HPDE6-E6E7 (cell line): ENCODE measurements at regions not wholly inside any gene's neighbourhood (a gene's known extent, or its start where the extent isn't known, plus 50 kb on each side); places are given as distances from the start of the nearest gene placed in this dataset.
"Not testable (repeated sequence)": the region's sequence is repeated elsewhere in the genome, so short reads cannot be mapped to it uniquely, and the experiment has no call there.

Source experiments
- DNase-seq: peaks from one replicate; pipeline ENCODE4 v3.0.0; 2011; ENCODE audit warnings: missing footprints; ENCODE audit errors: extremely low spot score

DNA sequence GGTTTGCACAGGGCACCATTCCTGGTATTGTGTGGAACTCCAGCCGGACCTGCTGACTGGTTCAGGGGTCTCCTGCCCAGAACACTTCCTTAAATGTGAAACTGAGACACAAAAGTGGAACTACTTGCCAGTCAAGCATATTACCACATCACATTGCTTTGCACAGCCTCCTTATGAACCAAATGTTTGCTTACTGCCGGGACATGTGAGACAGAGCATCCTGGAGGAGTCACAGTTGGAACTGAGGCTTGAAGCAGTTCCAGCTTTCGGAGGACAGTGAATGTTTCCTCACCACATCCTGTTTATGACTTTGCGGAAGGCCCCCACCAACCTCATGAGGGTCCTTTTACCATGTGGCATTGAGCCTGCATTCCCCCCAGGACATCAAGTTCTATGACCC, 105.8 kb upstream of the ARHGAP42 start:
- DNase-seq, result no peak

DNA sequence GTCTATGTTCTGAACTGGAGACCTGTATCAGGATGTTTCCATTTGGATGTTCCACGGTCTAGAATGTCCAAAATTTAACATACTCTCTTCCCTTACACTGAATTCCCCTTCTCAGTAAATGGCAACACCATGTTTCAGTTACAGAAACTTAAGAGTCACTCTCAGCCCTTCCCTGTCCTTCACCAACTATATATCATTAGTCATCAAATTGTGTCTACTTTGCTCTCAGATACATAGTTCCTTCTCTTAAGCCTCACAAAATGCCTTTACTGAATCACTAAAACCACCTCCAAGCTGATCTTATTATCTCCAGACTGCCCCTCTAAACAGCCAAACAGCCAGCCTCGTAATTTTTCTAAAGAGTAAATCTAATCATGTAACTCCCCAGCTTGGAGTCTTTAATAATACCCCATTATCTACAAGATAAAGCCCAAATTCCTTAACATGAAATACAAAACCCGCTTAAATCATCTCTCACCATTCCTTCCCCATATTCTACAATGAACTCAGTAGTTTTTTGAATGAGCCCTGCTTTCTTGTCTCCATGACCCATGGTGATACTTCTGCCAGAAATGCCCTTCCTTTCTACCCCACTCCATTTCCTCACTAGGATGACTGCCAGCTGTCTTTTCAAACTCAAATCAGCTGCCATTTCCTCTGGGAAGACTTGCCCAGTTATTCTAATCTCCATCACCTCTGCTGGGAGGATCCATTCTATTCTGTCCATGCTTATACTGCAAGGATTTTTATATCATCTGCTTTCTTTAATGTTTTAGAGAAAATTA, 102.7 kb upstream of the ARHGAP42 start:
- no peak for DNase-seq

GRCh38 chr11:100585728-100586127, 101.4 kb upstream of the ARHGAP42 start:
- DNase-seq, result no peak

DNA sequence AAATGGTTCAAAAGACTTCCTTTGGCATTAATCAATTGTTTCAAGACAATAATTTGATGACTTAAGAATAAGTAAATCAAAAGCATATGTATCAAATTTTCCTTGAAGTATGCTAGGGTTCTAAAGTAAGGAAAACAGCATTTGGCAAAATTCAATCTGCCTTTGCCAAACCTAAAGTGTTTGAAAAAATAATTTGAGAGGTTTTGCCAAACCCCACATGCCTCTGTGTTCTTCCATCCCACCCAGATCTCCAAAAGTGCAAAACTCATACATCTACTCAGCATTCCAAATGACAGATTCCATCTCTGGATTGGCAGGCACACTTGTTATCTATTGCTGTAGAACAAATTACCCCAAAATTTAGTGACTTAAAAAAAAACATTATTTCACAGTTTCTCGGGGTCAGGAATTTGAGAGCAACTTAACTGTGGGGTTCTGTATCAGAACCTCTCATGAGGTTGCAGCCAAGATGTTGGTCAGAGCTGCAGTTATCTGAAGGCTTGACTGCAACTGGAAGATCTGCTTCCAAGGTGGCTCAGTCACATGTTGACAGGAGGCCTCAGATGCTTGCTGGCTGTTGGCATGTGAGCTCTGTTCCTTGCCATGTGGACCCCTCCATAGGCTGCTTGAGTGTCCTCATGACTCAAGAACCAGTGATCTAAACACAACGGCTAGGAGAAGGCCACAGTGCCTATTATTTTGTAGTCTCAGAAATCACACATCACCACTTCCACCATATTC, 100.6 kb upstream of the ARHGAP42 start:
- no peak for DNase-seq

DNA sequence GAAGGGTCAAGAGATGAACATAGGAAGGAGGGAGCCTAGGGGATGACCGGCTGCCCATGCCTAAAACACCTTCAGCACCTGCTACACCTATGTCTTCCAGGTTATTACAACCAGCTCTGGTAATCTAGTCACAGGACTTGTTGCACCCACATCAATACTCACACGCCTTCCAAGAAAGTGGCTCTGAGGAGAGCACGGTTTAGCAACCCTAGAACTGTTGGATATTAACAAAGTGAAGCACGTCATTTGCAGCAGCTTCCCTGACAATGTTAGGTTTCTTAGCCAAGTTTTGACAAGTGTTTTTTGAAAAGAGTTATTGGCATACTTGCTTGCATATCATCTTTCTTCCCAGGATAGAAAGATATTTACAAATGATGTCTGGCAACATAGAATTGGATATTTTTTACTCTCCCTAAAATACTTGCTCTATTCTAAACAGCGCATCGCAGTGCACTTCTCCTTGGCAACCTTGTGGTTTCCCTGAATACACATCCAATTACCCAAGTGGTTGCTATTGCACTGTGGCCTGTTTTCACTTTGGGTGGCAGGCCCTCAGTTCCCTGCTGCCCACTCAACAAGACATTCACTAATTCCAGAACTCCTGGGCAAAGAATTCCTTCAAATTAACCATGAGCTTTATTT, 94.3 kb upstream of the ARHGAP42 start:
- no peak for DNase-seq

- DNase-seq, result no peak
Observed at GRCh38 chr11:100593291-100593690, 93.8 kb upstream of the ARHGAP42 start.

DNA sequence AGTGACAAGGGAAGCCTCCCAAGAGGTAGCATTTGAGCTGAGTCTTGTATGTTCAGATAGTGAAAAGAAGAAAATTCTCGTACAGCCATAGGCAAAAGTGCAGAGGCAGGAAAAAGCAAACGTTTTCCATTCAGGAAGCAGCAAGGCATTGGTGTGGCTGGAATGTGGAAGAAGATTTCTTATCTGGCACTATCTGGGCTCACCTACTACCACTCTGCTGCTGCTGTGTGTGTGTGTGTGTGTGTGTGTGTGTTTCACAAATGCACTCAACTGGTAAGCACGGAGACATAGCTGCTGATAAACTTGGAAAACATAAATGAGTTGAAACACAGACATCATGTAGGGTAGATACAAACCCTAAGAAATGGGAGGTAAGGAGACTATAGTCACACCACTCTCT, 92.8 kb upstream of the ARHGAP42 start:
- no peak for DNase-seq

DNA sequence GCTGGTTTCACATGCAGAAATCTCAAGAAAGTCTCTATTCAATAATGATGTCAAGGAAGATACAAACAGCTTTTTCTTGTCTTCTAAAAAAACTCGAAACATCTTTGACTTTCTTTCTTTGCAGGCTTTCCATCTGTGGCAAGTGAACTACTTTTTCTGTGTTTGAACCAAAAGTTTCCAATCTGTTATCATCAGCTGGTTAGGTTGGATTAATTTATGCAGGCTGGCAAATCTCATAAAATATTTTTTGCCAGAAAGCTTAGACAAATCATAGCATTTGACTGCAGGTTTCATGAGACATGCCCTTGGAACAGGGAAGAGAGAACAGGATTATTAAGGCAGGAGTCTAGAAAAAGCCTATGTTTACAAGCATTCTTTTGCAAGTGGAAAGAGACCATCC, 86.1 kb upstream of the ARHGAP42 start:
- DNase-seq, result no peak

DNA sequence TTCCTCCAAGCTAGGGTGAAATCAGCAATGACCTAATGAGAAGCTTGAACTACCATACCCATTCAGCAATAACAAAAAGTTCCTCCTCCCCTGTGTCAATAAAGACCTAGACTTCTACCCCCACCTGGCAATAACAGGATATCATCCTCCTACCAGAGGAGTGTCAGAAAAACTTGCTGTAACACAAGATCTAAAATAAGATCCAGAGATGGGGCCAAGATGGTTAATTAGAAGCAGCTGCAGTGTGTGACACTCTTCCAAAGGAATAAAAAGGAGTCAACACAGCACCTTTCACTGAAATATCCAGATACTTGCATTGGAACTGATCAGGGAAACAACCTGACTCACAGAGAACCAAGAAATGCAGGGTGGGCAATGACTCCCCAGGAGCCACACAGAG, 84.4 kb upstream of the ARHGAP42 start:
- no peak for DNase-seq

GRCh38 chr11:100607761-100608160, 79.3 kb upstream of the ARHGAP42 start:
- not testable (repeated sequence) for DNase-seq

DNA sequence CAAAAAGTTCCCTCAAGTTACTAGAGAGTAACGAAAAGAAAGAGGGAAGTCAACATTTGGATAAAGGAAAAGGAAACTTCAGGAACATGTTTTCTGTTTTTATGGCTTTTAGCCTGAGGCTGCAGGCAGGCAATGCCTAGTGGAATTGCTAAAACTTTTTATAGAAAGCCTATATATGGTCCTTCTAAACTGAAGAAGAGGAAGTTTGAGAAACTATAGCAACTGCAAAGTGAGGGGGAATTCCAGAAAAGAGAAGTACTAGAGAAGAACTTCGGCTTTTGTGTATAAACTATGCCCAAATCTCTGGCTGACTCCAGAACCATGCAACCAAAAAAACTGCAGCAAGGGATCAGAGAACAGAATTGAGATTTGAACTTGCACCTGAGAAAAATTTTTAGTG, 74.3 kb upstream of the ARHGAP42 start:
- DNase-seq, result no peak

DNA sequence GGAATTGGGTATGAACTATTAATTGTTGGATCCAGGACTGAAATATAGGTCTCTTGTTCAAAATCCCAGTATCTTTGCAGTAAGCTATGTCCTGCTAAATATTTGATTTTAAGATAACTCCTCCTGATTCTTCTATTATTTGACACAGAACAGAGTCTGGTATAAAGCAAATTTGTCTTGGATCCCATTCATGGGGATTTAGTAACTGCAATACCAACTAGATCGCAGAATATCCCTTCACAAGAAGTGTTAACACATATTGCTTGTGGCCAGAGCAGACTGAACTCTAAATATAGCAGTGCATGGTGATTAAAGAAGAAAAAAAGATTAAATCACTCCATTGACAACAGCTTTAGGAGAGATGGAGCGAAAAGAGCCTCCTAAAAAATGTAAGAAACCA, 68.2 kb upstream of the ARHGAP42 start:
- no peak for DNase-seq

DNA sequence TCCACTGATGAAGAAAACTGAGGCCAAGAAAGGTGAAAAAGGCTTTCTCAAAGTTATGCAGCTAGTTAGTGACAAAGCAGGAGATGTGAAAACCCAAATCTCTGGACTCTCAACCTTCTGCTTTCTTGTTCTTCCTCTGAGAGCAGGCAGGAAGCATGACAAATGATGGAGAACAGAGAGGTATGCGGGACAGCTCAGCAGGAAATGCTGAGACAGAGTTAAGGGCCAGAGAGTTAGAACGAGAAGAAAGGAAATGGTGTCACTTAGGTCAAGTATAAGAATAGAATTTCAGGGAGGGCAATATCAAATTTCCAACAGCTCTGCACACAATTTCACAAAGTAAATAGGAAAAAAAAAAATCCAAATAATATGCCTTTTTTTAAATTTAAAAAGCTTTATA, 67.6 kb upstream of the ARHGAP42 start:
- DNase-seq, result no peak

GRCh38 chr11:100622404-100622803, 64.7 kb upstream of the ARHGAP42 start:
- no peak for DNase-seq

GRCh38 chr11:100624346-100624745, 62.7 kb upstream of the ARHGAP42 start:
- no peak for DNase-seq

DNA sequence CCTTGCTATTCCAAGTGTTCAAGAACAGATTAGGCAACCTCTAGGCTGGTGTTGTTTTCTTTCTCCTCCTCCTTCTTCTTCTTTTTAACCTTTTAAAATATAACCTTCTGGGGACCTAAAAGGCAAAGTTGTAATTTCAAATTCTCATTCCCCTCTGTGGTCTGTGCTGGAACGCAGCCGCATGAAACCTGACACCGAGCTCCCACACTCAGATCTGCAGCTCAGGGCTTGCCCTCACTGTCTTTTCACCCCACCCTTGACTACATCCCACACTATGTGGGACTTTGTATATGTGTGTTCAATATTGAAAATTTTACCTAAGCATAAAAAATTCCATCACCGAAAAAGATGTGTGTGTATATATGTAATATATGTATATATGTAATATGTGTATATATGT, 62.0 kb upstream of the ARHGAP42 start:
- DNase-seq, result no peak

GRCh38 chr11:100629671-100630070, 57.4 kb upstream of the ARHGAP42 start:
- DNase-seq, result peak; percentile 12

DNA sequence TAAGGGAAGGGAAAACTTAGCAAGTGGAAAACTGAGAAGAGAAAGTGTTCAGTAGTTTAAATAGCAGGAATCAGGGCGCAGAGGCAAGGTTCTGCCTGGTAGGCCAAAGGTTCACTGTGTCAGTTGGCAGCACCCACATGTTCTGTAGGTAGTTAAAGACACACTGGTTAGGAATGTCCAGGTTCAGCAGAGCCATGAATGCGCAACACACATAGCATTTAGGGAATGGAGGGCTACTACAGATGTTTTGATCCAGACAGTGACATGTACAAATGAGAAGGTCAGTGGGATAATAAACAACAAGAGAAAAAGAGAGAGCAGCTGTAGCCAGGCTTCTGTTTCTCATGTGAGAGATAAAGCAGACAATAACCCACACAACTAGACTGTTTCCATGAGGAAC, 56.2 kb upstream of the ARHGAP42 start:
- DNase-seq, result no peak

DNA sequence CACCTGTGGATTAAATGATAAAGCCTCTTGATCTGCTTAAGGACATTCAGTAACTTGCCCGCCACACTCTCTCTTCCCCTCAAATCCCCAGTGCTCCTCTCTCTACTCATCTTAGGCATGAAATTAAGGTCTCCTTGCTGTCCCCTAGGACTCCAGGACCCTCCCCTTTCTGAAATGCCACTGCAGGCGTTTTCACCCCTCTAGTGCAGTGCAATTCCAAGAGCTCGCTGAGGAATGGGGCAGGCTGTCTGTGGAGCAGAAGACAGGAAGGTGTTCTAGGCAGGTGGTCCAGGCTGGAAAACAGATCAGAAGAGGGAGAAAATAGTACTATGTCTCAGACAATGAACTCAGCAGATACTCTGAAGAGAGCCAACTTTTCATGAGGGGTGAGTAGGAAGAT, 55.8 kb upstream of the ARHGAP42 start:
- DNase-seq, result no peak

DNA sequence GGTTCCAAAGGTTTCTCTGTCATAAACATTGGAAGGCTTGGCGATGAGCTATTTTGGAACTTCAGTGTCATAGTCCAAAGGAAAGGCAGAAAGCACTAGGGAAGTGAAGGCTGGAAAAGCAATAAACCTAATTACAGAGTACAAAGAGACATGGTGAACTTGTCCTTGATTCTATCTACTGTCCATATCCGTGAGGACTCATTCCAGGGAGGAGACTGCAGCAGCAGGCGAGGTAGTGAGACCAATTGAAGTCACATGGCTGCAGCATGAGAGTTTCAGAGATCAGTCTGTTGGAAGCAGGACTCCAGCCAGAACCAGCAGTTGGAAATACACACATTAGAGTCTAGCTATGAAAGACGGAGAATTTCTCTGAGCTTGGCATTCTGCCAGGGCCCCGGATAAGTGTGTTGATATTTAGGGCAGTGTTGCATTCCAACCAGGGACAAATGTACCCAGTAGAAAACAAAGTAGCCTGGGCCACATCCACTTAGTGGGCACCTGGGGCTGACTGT, 54.1 kb upstream of the ARHGAP42 start:
- no peak for DNase-seq

DNA sequence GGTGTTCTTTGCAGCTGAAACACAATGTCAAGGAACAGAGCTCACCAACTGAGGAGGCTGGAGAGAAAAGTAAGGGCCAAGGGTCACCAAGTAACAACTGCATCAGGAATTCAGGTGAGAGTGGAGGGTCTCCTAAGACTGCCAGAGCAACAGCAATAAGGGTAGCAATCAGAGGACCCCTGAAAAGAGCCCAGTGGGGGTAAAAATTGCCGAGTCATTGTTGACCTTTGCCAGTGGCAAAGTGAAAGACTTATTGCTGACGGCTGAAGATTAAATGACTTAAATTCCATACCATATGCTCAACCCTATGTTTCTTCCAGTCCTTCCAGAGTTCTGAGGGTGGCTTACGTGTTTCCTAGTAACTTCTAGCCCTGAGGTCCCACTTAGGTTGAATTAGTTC, 51.9 kb upstream of the ARHGAP42 start:
- no peak for DNase-seq

DNA sequence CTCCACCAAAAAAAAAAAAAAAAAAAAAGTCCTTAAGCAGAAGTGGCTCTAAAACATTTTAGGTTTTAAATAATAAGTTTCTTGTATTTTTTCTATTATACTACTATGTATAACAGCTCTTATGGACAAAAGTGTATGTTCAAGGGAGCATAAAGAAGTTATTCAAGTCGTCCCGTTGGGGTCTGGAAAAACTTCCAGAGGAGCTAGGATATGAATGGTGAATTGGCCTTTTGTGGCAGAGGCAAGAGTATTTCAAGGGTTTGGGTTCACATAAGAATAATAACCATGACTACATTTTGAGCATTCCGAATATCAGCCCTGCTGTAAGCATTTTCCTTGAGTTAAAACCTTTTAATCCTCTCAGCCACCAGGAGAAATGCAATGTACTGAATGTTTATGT, 50.6 kb upstream of the ARHGAP42 start:
- DNase-seq, result no peak
